GM19452 (cell line): ENCODE measurements at regions not wholly inside any gene's neighbourhood (a gene's known extent, or its start where the extent isn't known, plus 50 kb on each side); places are given as distances from the start of the nearest gene placed in this dataset.

Experiments used
- ATAC-seq: cut with Tn5 transposase; IDR thresholded peaks from one replicate; pipeline ENCODE4 v1.9.1; 2021; ENCODE audit not compliant: unreplicated experiment

DNA sequence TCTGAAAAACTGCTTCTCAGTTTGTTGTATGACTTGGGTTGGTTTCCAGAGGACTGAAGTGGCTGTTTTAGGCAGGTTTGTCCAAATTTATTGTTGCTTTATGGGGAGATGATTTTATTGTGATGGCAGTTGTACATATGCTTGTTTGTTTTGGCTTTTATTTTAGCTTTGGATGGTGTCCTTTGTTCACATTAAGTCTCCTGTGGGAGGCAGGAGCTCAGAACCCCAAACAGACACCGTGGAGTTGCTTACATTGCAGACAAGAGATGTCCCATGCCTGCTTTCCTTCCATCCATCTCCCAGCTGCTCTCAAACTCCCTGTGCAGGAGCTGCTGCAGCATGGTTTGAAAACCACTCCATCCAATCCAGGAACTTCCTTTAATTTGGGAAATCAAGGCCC is 414.7 kb downstream of the LPIN1 start:
- no peak for ATAC-seq

GRCh38 chr2:12162269-12163247 is 416.1 kb downstream of the LPIN1 start:
- ATAC-seq = no peak

DNA sequence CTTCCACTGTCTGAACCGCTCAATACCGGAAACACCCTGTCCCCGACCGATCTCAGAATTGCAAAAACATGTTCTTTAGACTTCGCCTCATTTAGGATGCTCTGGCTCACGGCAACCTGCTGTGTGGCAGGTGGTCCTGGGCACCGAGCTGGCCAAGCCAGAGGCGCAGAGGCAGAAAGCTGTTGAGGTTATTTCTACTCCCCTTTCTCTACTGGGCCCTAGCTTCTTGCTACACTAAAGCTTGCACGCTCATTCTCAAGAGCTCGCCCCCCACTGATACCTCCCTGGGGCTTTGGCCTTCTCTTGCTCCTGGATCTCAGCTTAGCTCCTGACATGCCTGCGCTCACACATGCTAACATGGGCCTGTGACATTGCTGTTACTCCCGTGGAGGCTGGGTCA is 417.4 kb downstream of the LPIN1 start:
- ATAC-seq = no peak

- no peak for ATAC-seq
These were observed 418.3 kb downstream of the LPIN1 start for GRCh38 chr2:12164689-12165088.

GRCh38 chr2:12167525-12168317 is 421.3 kb downstream of the LPIN1 start:
- no peak for ATAC-seq

GRCh38 chr2:12168354-12168753 is 421.9 kb downstream of the LPIN1 start:
- ATAC-seq = no peak

DNA sequence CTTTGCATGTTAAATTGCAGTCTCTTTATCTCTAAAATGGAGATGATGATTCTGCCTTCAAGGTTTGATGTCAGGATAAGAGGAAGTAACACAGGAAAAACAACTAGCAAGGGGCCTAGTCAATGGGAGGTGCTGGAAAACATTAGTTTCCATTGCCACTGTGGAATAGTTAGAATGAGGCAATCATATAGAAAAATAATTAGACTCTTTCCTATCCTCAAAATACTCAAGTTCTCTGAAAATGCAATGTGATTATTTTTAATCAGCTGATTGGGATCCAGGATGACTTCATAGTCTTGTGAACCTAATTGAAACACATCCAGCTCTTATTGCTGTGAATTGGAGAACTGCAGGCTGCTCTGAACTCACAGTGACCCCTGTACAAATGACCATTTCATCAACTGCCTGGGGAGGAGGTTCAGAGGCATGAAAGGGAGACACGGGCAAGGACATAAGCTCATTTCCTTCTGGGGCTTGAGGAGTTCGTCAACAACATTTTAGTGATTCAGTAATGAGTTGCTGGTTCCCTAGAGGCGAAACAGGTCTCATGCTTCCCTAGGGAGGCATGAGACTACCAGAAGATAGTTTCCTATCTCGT is 422.5 kb downstream of the LPIN1 start:
- ATAC-seq = peak; percentile 58

DNA sequence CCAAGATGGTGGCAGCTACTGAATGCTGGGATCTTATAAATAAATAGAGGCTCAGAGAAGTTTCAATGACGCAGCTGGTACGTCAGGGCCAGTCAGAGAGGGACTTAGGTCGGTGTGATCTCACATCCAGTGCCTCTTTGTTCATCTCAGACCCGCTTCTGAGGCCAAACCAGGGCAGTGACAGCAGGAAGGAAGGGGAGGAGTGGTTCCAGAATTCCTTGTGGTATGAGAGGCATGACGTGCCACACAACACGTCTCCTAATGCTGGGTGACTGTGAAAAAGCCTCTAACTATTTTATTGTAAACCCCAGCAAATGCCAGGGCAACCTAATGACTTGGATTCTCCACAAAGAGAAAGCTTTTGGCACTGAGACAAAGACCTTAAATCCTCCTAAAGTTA is 423.3 kb downstream of the LPIN1 start:
- ATAC-seq = no peak

DNA sequence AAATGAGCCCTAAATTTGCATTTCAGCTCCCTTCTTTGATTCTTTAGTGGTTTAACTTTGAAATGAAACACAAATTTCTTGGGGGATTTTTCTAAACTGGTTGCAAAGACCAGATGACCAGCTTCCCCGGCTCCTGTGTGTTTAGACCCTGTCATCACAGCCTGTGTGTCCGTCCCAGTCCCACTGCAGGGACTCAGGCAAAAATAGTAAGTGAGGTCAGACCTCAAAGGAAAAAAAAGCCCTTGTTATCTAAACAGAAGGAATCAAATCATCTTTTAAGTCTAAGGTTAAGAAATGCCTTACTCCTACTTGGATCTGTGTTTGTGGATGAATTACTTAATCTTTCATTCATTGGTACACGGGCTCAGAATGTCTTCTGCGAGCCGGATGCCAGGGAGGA is 423.7 kb downstream of the LPIN1 start:
- no peak for ATAC-seq

DNA sequence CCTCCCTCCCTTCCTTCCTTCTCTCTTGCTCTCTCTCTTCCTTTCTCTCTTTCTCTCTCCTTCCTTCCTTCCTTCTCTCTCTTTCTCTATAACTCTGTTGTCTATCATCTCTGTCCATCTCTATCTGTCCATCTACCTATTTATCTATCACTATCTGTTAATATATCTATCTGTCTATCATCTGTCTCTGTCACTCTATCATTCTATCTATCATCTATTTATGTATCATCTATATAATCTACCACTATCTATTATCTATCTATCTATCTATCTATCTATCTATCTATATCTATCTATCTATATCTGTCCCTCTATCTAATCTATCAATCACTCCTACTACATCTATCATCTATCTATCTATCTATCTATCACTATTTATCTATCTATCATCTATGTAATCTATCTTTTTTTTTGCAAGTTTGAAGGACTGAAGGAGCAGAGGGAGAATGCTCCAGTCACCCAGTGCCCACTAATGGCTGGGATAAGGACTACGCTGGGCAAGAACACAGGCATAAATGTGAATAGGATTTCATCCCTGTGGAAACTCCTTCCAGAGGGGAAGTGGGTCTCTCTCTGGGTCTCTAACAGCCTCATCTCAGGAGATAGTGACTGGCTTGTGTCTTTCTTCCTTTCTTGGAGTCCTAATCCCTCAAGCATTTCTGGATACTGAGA is 427.0 kb downstream of the LPIN1 start:
- ATAC-seq = no peak

DNA sequence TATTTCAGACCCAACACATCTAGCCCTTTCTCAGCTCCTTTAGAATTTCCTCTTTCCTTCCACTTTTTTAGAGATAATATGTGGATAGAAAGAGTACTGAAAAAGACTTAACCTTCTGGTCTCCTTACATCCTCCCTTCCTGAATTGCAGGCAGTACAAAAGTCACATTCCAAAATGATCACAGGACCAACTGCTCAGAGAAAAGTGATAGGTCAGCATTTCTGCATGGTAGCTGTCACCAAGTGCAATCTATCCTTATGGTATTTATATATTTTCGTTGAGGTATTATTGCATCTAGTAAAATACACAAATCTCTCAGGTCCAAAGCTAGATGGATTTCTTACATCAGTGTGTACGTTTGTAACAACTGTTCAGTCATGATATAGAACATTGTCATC is 427.5 kb downstream of the LPIN1 start:
- no peak for ATAC-seq

GRCh38 chr2:12175323-12175722 is 428.9 kb downstream of the LPIN1 start:
- no peak for ATAC-seq

GRCh38 chr2:12176623-12177454 is 430.4 kb downstream of the LPIN1 start:
- peak; percentile 90 for ATAC-seq

DNA sequence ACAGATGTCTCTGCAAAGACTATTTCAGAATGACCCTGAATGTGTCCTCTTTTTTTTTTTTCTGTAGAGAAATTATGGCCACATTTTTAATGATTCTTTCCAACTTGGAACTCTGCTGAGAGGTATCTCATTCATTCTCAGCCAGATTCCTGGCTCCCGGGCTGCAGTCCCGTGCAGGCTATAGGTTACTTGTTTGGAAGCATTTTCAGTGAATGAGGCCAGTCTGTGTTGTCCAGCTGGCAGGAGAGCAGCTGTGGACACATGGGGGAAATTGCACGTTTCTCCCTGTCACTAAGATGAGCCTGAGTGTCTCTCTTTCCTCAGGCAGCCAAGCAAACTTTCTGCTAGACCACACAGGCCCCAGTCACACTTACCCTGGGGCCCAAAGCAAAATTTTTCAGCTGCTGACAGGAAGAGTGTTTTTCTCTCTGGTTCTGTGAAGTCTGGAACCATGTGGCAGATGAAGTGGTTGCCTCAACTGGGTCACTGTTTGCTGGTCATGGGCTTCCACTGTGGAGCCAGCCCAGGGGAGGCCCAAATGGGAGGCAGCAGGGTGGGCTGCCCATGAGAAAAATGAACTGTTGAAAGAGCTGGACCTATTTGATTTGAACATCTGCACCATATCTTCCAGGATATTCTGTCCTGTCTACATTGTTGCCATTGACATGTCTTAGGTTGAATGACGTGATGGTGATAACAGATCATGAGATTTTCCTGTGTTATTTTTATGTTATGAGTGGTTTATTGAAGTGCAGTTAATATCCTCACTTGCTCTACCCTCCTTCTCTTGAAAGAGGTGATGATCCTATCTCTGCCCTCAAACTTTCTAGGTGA is 431.2 kb downstream of the LPIN1 start:
- peak; percentile 67 for ATAC-seq

DNA sequence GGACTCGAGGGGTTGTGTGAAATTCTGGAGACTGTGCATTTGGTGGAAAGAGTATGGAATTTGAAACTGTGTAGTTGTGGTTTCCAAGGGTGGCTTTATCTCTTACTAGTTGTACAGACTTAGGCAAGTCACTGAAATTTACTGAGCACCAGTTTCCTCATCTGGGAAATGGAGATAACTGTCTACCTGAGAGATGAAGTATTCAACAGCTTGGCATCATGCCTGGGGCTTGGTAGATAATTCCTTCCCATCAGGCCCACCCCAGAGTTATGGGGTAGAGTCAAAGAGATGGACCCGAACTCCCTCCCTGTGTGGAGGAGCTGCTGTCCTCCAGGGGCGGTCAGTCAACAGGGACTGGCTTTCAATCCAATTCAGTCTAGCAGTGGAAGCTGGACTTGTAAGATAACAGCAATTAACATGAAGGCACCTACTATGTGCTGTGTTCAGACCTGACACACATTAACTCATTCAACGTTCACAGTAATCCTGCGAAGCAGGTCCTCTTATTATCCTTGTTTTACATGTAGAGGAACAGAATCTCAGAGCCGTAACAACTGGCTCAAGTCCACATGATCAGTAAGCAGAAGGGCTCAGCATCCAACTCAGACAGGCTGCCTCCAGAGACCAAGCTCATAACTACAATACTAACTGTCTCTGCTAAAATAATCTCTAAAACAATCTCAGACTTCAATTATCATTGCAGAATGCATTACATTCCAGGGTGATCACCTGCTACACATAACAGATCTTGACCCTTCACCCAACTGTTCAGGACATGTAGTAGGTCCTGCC is 432.1 kb downstream of the LPIN1 start:
- no peak for ATAC-seq

GRCh38 chr2:12180031-12180430 is 433.6 kb downstream of the LPIN1 start:
- ATAC-seq = no peak

- no peak for ATAC-seq
These were observed 436.7 kb downstream of the LPIN1 start for GRCh38 chr2:12183032-12183645.

GRCh38 chr2:12192762-12193161 is 446.3 kb downstream of the LPIN1 start:
- no peak for ATAC-seq
